ENCODE measurements at regions not wholly inside any gene's neighbourhood (a gene's known extent, or its start where the extent isn't known, plus 50 kb on each side); places are given as distances from the start of the nearest gene placed in this dataset. TPM values are rescaled to one million over a fixed set of nuclear protein-coding genes. Genes with fewer than 3 reads are reported as not detected.
"Not testable (repeated sequence)": the region's sequence is repeated elsewhere in the genome, so short reads cannot be mapped to it uniquely, and the experiment has no call there.

GRCh38 chr15:22291054-22291453 lies 167.6 kb upstream of the GOLGA6L22 start:
- CTCF ChIA-PET; H3K36me3 Mint-ChIP-seq; ATAC-seq; H3K27ac Mint-ChIP-seq; DNase-seq; H3K9me3 Mint-ChIP-seq (ENCODE audit: low read depth); H3K4me1 Mint-ChIP-seq; H3K4me3 Mint-ChIP-seq: not testable (repeated sequence)
- peaks cover 12% of the 10 kb centered on the region for H3K27me3 Mint-ChIP-seq

- H3K4me3 Mint-ChIP-seq; H3K36me3 Mint-ChIP-seq; DNase-seq; H3K27me3 Mint-ChIP-seq; ATAC-seq; H3K9me3 Mint-ChIP-seq (ENCODE audit: low read depth); H3K4me1 Mint-ChIP-seq; H3K27ac Mint-ChIP-seq; CTCF ChIA-PET: not testable (repeated sequence)
Measured at GRCh38 chr15:22303112-22303511, 155.6 kb upstream of the GOLGA6L22 start.

Small RNA genes in the stretch of these regions (microRNA-seq; reads per million reads assigned to microRNA genes)
- not detected for gene MIR1268A

All from activated CD8-positive, alpha-beta memory T cell treated with anti-CD3 and anti-CD28 coated beads, Interleukin-2, amount 10 ng/mL, durations not matched to agents 7 days and 5 days (primary cell).